H1 (cell line): ENCODE measurements at regions not wholly inside any gene's neighbourhood (a gene's known extent, or its start where the extent isn't known, plus 50 kb on each side); places are given as distances from the start of the nearest gene placed in this dataset.

Experiments
- CTCF ChIA-PET: fragments of 300-600 bp; sonication (Branson Sonifier 250); formaldehyde crosslinking; loops from one replicate; lab custom pipeline; 2021; ENCODE audit not compliant: partially characterized antibody; lab: Charles Lee
- POLR2A ChIA-PET: fragments of 300-600 bp; sonication (Branson Sonifier 250); formaldehyde crosslinking; loops from one replicate; lab custom pipeline; 2021; ENCODE audit warnings: inconsistent platforms; ENCODE audit not compliant: partially characterized antibody; lab: Charles Lee
- DNase-seq, 2 experiments: peaks; one replicate each; pipeline versions ENCODE4 v3.0.0 to v3.0.0-alpha.2; 2010 to 2022; ENCODE audit warnings: low spot score in 2 of 2, low read depth in 1 of 2, mixed read lengths in 1 of 2
- FAIRE-seq: peaks from 2 replicates; lab custom pipeline; 2011; peaks lifted over from hg19 to GRCh38; lab: Jason Lieb, UNC
- H2AFZ ChIP-seq: 2 replicates; pipeline ENCODE4 v1.8.1; 2012; ENCODE audit warnings: low read length, inconsistent platforms
- H2AK5ac ChIP-seq: 2 replicates; pipeline ENCODE4 v1.6.1; 2013; ENCODE audit warnings: low read depth, low read length
- H2BK120ac ChIP-seq: replicated peaks from 2 replicates; pipeline ENCODE3; 2013; ENCODE audit warnings: low read depth, low read length, inconsistent platforms
- H2BK12ac ChIP-seq: 2 replicates; pipeline ENCODE4 v1.6.1; 2013; ENCODE audit warnings: low read depth, low read length
- H2BK15ac ChIP-seq: 2 replicates; pipeline ENCODE4 v1.6.1; 2013; ENCODE audit warnings: low read length
- H2BK20ac ChIP-seq: 2 replicates; pipeline ENCODE4 v1.6.1; 2013; ENCODE audit warnings: low read length
- H2BK5ac ChIP-seq: 2 replicates; pipeline ENCODE4 v1.6.1; 2013; ENCODE audit warnings: low read depth, low read length
- H3K14ac ChIP-seq: 2 replicates; pipeline ENCODE4 v1.6.1; 2013; ENCODE audit warnings: inconsistent platforms; ENCODE audit not compliant: insufficient read length
- H3K18ac ChIP-seq: 2 replicates; pipeline ENCODE4 v1.6.1; 2013; ENCODE audit warnings: low read length; ENCODE audit errors: extremely low read depth
- H3K23ac ChIP-seq: 2 replicates; pipeline ENCODE4 v1.6.1; 2013; ENCODE audit warnings: inconsistent platforms; ENCODE audit not compliant: insufficient read length
- H3K23me2 ChIP-seq: 2 replicates; pipeline ENCODE4 v1.6.1; 2013; ENCODE audit warnings: low read depth, low read length
- H3K27ac ChIP-seq: 2 replicates; pipeline ENCODE4 v1.6.1; 2011; ENCODE audit warnings: low read depth, low read length, inconsistent platforms
- H3K27me3 ChIP-seq, 4 experiments: replicated peaks in 1 of 4; 1 replicate in 1 of 4; 2 replicates in 3 of 4; pipeline versions ENCODE4 v1.6.1 to v1.8.1; 2011 to 2013; ENCODE audit warnings: low read length in 3 of 4, mild to moderate bottlenecking in 3 of 4, inconsistent platforms in 2 of 4, mixed read lengths in 2 of 4, moderate library complexity in 1 of 4; ENCODE audit not compliant: control insufficient read depth in 3 of 4, insufficient read depth in 3 of 4; ENCODE audit errors: extremely low read depth in 1 of 4
- H3K36me3 ChIP-seq, 4 experiments: 2 replicates each; pipeline versions ENCODE4 v1.6.1 to v1.8.1; 2011 to 2013; ENCODE audit warnings: mild to moderate bottlenecking in 4 of 4, low read length in 3 of 4, moderate library complexity in 2 of 4, control low read depth in 1 of 4, inconsistent platforms in 1 of 4; ENCODE audit not compliant: insufficient read depth in 4 of 4, control insufficient read depth in 2 of 4
- H3K4ac ChIP-seq: replicated peaks from 2 replicates; pipeline ENCODE3; 2013; ENCODE audit warnings: low read length, low read depth, mixed read lengths, inconsistent platforms; ENCODE audit not compliant: insufficient read length
- H3K4me1 ChIP-seq, 4 experiments: replicated peaks in 1 of 4; 1 replicate in 1 of 4; 2 replicates in 3 of 4; pipeline versions ENCODE4 v1.6.1 to v1.8.1; 2011 to 2013; ENCODE audit warnings: low read length in 3 of 4, inconsistent platforms in 2 of 4, mixed read lengths in 1 of 4; ENCODE audit not compliant: insufficient read depth in 4 of 4, control insufficient read depth in 3 of 4
- H3K4me2 ChIP-seq, 2 experiments: 2 replicates each; pipeline versions ENCODE4 v1.6.1 to v1.8.1; 2011 to 2013; ENCODE audit warnings: low read depth in 2 of 2, low read length in 2 of 2, control low read depth in 1 of 2, inconsistent platforms in 1 of 2, mild to moderate bottlenecking in 1 of 2; ENCODE audit not compliant: insufficient read depth in 1 of 2
- H3K4me3 ChIP-seq, 4 experiments: fragments of 200-600, 300-600 bp in 1 of 4; sonication (generic), shearing (Covaris generic), sonication (Bioruptor Twin) in 1 of 4; 2 replicates each; pipeline versions ENCODE4 v1.5.1 to v1.8.1; 2011 to 2016; ENCODE audit warnings: low read length in 4 of 4, low read depth in 3 of 4, control low read depth in 2 of 4, inconsistent platforms in 2 of 4, mild to moderate bottlenecking in 2 of 4, mixed read lengths in 1 of 4, moderate library complexity in 1 of 4; ENCODE audit not compliant: insufficient read depth in 2 of 4; ENCODE audit errors: extremely low read depth in 1 of 4
- H3K56ac ChIP-seq: replicated peaks from 2 replicates; pipeline ENCODE3; 2013; ENCODE audit warnings: low read depth, mild to moderate bottlenecking, mixed read lengths, low read length, inconsistent platforms; ENCODE audit not compliant: insufficient read length
- H3K79me1 ChIP-seq: 2 replicates; pipeline ENCODE4 v1.6.1; 2013; ENCODE audit warnings: low read depth, low read length, control low read depth
- H3K79me2 ChIP-seq, 2 experiments: 2 replicates each; pipeline versions ENCODE4 v1.6.1 to v1.8.1; 2012 to 2013; ENCODE audit warnings: low read length in 2 of 2, mild to moderate bottlenecking in 2 of 2, inconsistent platforms in 1 of 2; ENCODE audit not compliant: insufficient read depth in 2 of 2, control insufficient read depth in 1 of 2
- H3K9ac ChIP-seq, 4 experiments: replicated peaks in 1 of 4; 1 replicate in 1 of 4; 2 replicates in 3 of 4; pipeline versions ENCODE4 v1.6.1 to v1.8.1; 2011 to 2013; ENCODE audit warnings: low read depth in 3 of 4, low read length in 3 of 4, control low read depth in 2 of 4, mild to moderate bottlenecking in 2 of 4, moderate library complexity in 2 of 4, inconsistent platforms in 1 of 4; ENCODE audit errors: extremely low read depth in 1 of 4
- H3K9me3 ChIP-seq, 2 experiments: 2 replicates each; pipeline versions ENCODE4 v1.6.1 to v1.8.1; 2012 to 2013; ENCODE audit warnings: mild to moderate bottlenecking in 2 of 2, moderate library complexity in 2 of 2, control low read depth in 1 of 2, inconsistent platforms in 1 of 2, low read depth in 1 of 2, low read length in 1 of 2, mixed read lengths in 1 of 2; ENCODE audit not compliant: insufficient read depth in 2 of 2
- H4K20me1 ChIP-seq, 2 experiments: replicated peaks in 1 of 2; 2 replicates each; pipeline versions ENCODE3 to v1.8.1; 2011 to 2013; ENCODE audit warnings: inconsistent platforms in 2 of 2, low read length in 2 of 2, mild to moderate bottlenecking in 1 of 2; ENCODE audit not compliant: insufficient read depth in 2 of 2, control insufficient read depth in 1 of 2
- H4K5ac ChIP-seq: 2 replicates; pipeline ENCODE4 v1.6.1; 2013; ENCODE audit warnings: low read length, low read depth, mixed read lengths, inconsistent platforms; ENCODE audit not compliant: insufficient read length
- H4K8ac ChIP-seq: 2 replicates; pipeline ENCODE4 v1.8.0; 2013; ENCODE audit warnings: mild to moderate bottlenecking, moderate library complexity, low read length, inconsistent platforms; ENCODE audit not compliant: insufficient read depth; ENCODE audit errors: extremely low read depth
- H4K91ac ChIP-seq: replicated peaks from 2 replicates; pipeline ENCODE3; 2013; ENCODE audit warnings: low read length, mixed read lengths, inconsistent platforms; ENCODE audit not compliant: insufficient read length
- SIRT6 ChIP-seq: IDR thresholded peaks from one replicate; pipeline ENCODE4 v1.7.1; 2012; ENCODE audit warnings: low read length, inconsistent platforms
- TAF1 ChIP-seq: IDR thresholded peaks from 2 replicates; pipeline ENCODE4 v1.6.1; 2011; ENCODE audit warnings: mild to moderate bottlenecking, low read depth, low read length
- WGBS, 2 experiments: shearing (Covaris generic) in 1 of 2; methylation state at CpG; one replicate each; pipeline versions ENCODE4 v1.1.6 to v1.1.7; 2013 to 2015; ENCODE audit warnings: low lambda C conversion rate in 2 of 2, mixed read lengths in 2 of 2, inconsistent platforms in 1 of 2, low coverage in 1 of 2, missing lambda C conversion rate in 1 of 2; ENCODE audit not compliant: insufficient replicate concordance in 2 of 2, insufficient coverage in 1 of 2, insufficient read length in 1 of 2; ENCODE audit errors: extremely low coverage in 1 of 2, missing lambda C conversion rate in 1 of 2; 5-methylcytosine and 5-hydroxymethylcytosine counted together

- Histone ChIP-seq H2BK120ac (no peak overlapping the region), H4K91ac (no peak overlapping the region), H2BK12ac (no peak overlapping the region), H2BK15ac (no peak overlapping the region), H2BK5ac (peak overlapping the region; percentile 27; the same call in 1 of the 2 replicates), H3K79me1 (no peaks in the 10 kb centered on the region), H2BK20ac (no peak overlapping the region), H3K4me2 (no peak overlapping the region), H3K23ac (no peak overlapping the region), H3K4me1 (peaks cover 3 to 6% (median 5%) of the 10 kb centered on the region in 4 experiments), H3K56ac (no peak overlapping the region), H3K4me3 (no peak overlapping the region), H3K9me3 (no peaks in the 10 kb centered on the region), H2AFZ (0 out of 2 replicates have a peak overlapping the region, but pooled peaks have one; percentile 48), H3K27me3 (no peaks in the 10 kb centered on the region; a peak in 1 of 7 replicates), H2AK5ac (no peak overlapping the region), H3K27ac (no peak overlapping the region), H3K23me2 (no peaks in the 10 kb centered on the region), H4K5ac (no peak overlapping the region), H3K18ac (no peak overlapping the region), H4K8ac (no peak overlapping the region), H3K14ac (no peak overlapping the region), H3K4ac (no peak overlapping the region), H3K36me3 (no peaks in the 10 kb centered on the region), H3K9ac (no peak overlapping the region), H3K79me2 (no peaks in the 10 kb centered on the region), H4K20me1 (no peaks in the 10 kb centered on the region)
- ChIA-PET POLR2A (interaction anchor here (1.1 to 1.7 kb wide), 2 partner anchors 25 to 67 kb away, joined by 3 to 4 read pairs; no protein-coding TSS in a partner anchor), CTCF (interaction anchor here (1.0 to 1.8 kb wide), 5 partner anchors 15 to 146 kb away, joined by 3 to 6 read pairs (median 4); partner anchors contain the start of gene PALS2)
- 76% methylated on average over 7 of the region's 7 CpGs; no CpG with 5 or more reads in 1 of the 2 experiments for WGBS, 2 experiments
- FAIRE-seq (peak; percentile 24), DNase-seq (no peak)
- no peak for TF ChIP-seq TAF1
- no peak for TF ChIP-seq SIRT6
These were observed 72.2 kb upstream of the PALS2 start for GRCh38 chr7:24501009-24501408.
